ENCODE measurements at regions not wholly inside any gene's neighbourhood (a gene's known extent, or its start where the extent isn't known, plus 50 kb on each side); places are given as distances from the start of the nearest gene placed in this dataset.

DNA sequence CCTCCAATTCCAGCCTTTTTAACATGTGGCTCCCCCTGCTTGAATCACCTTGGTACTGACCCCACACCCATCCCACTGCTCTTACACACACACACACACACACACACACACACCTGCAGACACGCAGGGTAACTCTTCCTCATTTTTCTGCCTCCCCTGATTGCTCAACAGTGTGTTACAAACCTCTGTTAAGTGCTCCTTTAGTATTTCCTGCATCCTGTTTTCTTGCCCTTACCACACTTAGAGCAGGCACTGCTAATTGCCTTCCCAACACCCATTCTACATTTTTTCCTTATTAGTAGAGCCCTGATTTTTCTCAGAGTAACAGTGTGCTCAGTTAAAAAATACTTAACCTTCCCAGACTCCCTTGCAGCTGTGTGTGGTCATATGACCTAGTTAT, 184.0 kb downstream of the EBLN2 start:
- Histone ChIP-seq H3K9me3 (no peaks in the 10 kb centered on the region), H3K4me2 (no peak overlapping the region), H3K4me1 (no peaks in the 10 kb centered on the region), H3K4me3 (no peak overlapping the region), H3K27ac (no peak overlapping the region)
- TF ChIP-seq EP300 (IDR thresholded peaks at IDR 0.05) (no peak), FOXS1 (CRISPR knock-in tag; IDR thresholded peaks at IDR 0.05) (no peak), POLR2A (IDR thresholded peaks at IDR 0.05; ENCODE audit: low read length) (no peak), KDM5A (IDR thresholded peaks at IDR 0.05) (no peak), RFX5 (IDR thresholded peaks at IDR 0.05) (no peak), CBX8 (IDR thresholded peaks at IDR 0.05) (no peak), JUNB (IDR thresholded peaks at IDR 0.05) (no peak), E2F6 (IDR thresholded peaks at IDR 0.05; ENCODE audit: borderline replicate concordance, low read depth) (no peak), RAD21 (conservative IDR thresholded peaks at IDR 0.05 in 1 of 2, IDR thresholded peaks at IDR 0.05 in 1 of 2) (no peak), PBX3 (IDR thresholded peaks at IDR 0.05) (no peak), PHF8 (IDR thresholded peaks at IDR 0.05; ENCODE audit: borderline replicate concordance, low read depth) (no peak), MAZ (IDR thresholded peaks at IDR 0.05; ENCODE audit: borderline replicate concordance, low read depth, low read length) (no peak), NPAS2 (CRISPR knock-in tag; IDR thresholded peaks at IDR 0.05; ENCODE audit: borderline replicate concordance) (no peak)
- CTCF ChIA-PET, result no interaction called here
- ATAC-seq, result no peak
- 0% methylated on average over 1 of the region's 1 CpG for WGBS (ENCODE audit: missing lambda C conversion rate)
- no peak for DNase-seq (ENCODE audit: low read depth in 1 of 2, low spot score in 1 of 2)
- FAIRE-seq, result no peak
- POLR2A ChIA-PET, result no interaction called here

DNA sequence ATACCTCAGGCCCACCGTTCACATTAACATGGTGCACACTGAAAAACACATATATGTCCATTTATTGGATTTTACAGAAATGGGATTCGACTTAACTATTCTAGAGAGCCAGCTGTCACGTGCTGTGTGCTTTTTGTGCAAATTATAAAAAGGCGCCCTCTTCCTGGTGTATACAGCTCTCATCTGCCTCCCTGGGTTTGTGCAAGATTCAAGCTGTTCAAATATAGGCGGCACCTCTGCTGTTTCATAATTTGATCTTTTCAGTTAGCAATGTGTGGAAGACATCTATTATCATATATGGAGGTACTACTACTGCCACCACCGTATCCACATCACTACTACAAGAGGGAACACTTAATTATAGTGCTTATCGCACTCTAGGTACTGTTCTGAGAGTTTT, 187.6 kb downstream of the EBLN2 start:
- WGBS (ENCODE audit: missing lambda C conversion rate), result 3% methylated on average over 7 of the region's 7 CpGs
- ATAC-seq (no peak), DNase-seq (ENCODE audit: low read depth in 1 of 2, low spot score in 1 of 2) (no peak), FAIRE-seq (no peak)
- TF ChIP-seq REST (IDR thresholded peaks at IDR 0.05) (no peak), PHF8 (IDR thresholded peaks at IDR 0.05; ENCODE audit: borderline replicate concordance, low read depth) (no peak), NFE2L2 (conservative IDR thresholded peaks at IDR 0.05; ENCODE audit: low read length) (no peak), HEYL (CRISPR knock-in tag; IDR thresholded peaks at IDR 0.05) (no peak), EP300 (IDR thresholded peaks at IDR 0.05) (no peak), HES2 (IDR thresholded peaks at IDR 0.05) (no peak), RNF2 (IDR thresholded peaks at IDR 0.05; ENCODE audit: borderline replicate concordance, low read depth) (no peak), ESRRA (IDR thresholded peaks at IDR 0.05; ENCODE audit: borderline replicate concordance, low read length) (no peak), RARB (CRISPR knock-in tag; IDR thresholded peaks at IDR 0.05) (no peak), ATOH8 (CRISPR knock-in tag; IDR thresholded peaks at IDR 0.05; ENCODE audit: low read depth) (no peak)
- Histone ChIP-seq H3K4me1 (no peaks in the 10 kb centered on the region), H3K9me3 (no peaks in the 10 kb centered on the region), H3K4me3 (no peak overlapping the region), H3K4me2 (no peak overlapping the region), H3K27ac (no peak overlapping the region)
- POLR2A ChIA-PET, result no interaction called here
- CTCF ChIA-PET, result interaction anchor here (1.6 kb wide), 1 partner anchor 18 kb away, joined by 7 read pairs; no protein-coding TSS in a partner anchor

Data from A549 (cell line).